ENCODE measurements at regions not wholly inside any gene's neighbourhood (a gene's known extent, or its start where the extent isn't known, plus 50 kb on each side); places are given as distances from the start of the nearest gene placed in this dataset.

DNA sequence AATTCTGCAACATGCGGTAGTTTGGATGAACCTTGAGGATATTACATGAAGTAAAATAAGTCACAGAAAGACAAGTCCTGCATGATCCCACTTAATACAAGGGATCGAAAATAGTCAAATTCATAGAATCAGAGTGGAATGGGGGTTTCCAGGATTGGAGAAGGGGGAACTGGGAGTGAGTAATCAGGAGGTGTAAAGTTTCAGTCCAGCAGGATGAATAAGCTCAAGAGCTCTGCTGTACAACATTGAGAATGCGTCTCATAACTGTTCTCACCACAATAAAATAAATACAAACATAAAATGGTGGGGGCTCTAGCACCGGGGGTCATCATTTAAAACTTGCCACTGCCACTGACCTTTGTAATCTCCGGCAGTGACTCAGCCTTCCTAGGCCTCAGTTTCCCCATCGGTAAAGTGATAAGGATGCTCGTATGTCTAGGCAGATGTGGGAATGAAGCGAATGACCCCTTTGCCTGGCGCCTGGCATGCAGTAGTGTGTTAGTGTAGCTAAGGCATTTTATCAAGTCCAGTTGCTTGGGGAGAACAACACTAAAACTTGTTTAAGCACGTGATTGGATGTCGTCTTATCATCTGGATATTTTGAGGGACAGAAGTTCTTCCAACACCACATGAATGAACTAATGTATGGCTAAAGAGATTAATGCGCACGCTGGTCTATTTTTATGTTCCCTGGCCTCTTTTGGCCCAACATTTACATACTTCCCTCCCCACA, 421.1 kb downstream of the QKI start:
- no peak for DNase-seq (ENCODE audit: low spot score)

- no peak for DNase-seq (ENCODE audit: low spot score)
Observed at GRCh38 chr6:163834226-163834970, 419.9 kb downstream of the QKI start.

DNA sequence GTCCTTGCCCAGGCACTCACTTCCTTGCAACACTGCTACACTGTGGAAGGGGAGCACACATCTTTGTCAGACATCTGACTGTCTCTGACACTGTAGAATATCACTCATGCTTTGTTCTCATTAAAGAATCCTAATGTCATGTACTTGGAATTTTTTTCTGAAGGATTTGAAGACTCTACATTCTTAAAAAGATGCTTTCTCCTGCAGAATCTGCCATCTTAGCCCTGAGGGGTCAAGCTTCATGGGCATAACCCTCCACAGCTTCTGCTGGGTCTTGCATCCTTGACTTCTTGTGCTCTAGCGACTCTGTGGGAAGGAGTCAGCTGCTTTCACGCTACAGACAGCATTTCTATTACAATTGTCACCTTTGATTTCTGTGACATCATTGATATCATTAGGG, 417.2 kb downstream of the QKI start:
- DNase-seq (ENCODE audit: low spot score): no peak

GRCh38 chr6:163830641-163831040, 416.1 kb downstream of the QKI start:
- no peak for DNase-seq (ENCODE audit: low spot score)

DNA sequence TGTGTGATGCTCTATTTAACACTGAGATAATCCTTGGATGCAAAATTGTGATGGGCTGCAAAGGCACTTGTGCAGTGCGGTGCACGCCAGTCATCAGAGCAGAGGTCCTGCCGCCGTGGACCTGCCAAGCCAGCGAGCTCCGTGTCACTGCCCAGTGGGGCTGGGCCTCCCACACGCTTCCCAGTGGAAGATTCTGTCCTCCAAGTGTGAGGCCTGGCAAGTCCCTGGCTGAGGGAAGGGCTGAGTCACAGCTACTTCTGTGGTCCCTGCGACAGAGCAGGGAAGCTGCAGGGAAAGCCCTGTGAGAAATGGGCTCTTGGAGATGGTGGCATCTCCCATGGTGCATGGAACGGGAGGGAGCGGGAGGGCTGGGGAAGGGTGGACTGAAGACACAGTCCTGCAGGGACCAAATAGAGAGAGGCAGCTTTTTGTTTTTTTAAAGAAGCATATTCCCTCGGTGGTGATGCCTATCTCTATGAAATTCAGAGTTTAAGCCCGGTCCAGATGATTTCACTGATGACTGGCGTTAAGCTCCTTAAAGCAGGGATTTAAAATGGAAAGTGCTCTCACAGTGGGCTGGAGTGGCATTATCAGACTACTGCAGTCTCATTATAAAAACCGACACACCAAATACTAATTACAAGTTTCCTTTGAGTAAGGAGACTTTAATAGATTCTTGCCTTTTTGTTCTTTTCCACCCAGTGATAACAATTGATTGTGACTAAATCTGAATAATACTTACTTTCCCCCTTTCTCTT, 413.7 kb downstream of the QKI start:
- no peak for DNase-seq (ENCODE audit: low spot score)

DNA sequence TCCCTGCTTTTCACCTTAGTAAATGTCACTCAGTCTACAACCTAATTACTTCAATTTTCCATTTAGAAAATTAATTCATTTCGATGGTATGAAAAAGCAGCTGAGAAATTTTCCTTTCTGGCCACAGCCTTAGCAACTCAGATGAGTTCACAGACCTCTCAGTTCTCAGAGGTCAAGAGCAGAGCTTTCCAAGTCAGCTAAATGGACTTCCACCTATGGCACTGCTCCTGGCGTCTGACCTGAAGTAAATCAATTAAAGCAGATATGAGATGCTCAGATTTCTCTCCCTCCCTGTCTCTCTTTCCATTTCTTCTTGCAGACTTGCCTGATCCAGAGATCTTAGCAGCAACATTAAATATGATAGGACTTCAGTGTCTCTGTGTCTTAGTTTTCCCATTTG, 412.6 kb downstream of the QKI start:
- DNase-seq (ENCODE audit: low spot score): no peak

DNA sequence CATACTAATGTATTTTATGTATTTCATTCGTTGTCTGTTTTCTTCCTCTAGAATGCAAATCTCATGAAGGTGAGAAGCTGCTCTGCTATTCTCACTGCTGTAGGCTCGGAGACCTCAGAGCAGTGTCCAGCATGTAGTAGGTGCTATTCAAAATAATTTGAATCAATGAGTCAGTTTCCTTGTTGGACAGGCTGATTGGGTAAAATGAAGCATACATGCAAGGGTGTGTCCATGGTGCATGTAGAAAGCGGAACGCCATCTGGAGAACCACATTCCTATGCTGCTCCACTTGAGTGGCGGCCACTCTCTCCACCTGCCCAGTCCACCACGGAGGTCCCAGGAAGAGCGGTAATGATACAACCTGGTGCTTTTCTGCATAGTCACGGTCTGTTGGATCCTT, 412.1 kb downstream of the QKI start:
- no peak for DNase-seq (ENCODE audit: low spot score)

DNA sequence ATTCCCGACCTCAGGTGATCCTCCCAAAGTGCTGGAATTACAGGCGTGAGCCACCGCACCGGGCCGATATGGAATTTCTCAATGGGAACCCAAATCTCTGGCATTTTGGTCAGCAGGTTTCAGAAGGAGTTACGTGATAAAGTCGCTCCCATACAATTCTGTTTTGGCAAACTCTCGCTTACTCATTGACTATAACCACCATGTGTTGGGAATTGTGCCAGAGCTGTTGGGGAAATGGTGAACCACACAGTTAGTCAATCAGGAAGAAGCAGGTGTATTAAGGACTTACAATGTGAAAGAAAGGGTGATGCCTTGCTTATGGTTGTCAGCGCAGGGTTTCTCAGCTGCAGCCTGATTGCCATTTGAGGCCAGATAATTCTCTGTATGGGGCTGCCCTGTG, 410.5 kb downstream of the QKI start:
- DNase-seq (ENCODE audit: low spot score): no peak

DNA sequence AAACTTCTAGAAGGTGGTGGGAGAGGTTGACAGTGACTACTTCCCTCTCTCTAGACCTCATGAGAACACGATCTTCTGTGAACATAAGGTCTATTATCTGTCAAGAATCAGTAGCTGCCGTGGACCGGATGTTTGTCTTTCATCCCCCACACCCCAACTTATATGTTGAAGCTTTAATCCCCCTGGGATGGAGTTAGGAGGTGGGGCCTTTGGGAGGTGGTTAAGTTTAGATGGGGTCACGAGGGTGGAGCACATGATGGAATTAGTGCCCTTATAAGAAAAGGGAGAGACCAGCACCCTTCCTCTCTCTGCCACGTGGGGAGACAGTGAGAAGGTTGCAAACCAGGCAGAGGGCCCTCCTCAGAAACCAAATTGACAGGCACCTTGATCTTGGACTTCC, 409.1 kb downstream of the QKI start:
- no peak for DNase-seq (ENCODE audit: low spot score)

- DNase-seq (ENCODE audit: low spot score): no peak
Observed at GRCh38 chr6:163820745-163821458, 406.4 kb downstream of the QKI start.

DNA sequence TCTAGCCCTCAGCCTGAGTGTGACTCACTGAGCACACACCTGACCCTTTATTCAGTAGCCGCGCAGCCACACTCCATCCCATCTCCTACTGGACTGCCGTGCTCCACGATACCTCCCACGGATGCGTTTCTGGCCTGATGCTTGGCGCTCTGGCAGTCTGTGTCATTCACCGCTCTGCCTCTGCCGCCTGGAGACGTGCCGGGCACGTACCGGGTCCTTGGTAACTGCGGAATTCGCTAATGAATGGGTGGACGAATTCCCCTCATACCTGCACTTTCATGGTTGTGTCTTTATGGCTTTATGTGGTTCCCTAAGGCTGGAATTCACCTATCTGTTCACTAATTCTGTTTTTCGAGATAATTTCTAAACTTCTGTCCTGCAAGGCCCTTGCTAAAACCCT, 405.7 kb downstream of the QKI start:
- DNase-seq (ENCODE audit: low spot score): no peak

- DNase-seq (ENCODE audit: low spot score): no peak
Observed at GRCh38 chr6:163818719-163819118, 404.2 kb downstream of the QKI start.

DNA sequence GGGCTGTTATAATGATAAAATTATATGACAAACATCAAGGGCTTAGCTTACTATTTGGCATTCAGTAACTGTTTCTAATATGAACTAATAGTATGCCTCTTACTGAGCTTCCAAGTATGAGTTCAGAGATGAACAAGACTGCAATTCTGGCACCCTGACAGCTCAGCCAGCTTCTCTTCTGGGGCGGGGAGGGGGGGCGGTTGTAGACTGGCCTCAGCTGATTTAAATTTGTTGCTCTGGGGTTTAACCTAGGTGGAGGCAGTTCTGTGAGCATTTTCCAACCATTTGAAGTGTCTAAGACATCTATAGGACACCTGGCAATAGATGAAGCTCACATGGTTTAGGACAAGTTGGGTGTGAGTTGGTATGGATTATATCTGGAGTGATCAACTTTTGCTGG, 401.9 kb downstream of the QKI start:
- no peak for DNase-seq (ENCODE audit: low spot score)

DNA sequence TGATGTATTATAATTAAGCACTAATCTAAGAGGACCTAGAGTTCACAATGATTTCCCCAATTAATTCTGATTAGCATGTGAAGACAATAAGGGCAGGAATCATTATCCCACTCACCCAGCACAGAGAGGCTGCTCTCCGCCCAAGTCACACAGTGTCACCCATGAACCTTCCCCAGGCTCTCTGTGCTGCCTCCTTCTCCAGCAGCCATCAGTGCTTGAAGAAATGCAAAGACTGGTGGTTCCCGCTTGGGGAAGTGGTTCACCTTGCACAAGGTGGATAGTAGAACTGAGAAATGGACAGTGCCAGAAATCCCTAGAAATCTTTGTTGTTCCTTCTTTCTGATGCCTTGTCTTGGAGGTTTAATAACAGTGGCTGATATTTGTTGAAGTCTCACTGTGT, 401.3 kb downstream of the QKI start:
- no peak for DNase-seq (ENCODE audit: low spot score)

GRCh38 chr6:163814494-163815364, 400.2 kb downstream of the QKI start:
- no peak for DNase-seq (ENCODE audit: low spot score)

DNA sequence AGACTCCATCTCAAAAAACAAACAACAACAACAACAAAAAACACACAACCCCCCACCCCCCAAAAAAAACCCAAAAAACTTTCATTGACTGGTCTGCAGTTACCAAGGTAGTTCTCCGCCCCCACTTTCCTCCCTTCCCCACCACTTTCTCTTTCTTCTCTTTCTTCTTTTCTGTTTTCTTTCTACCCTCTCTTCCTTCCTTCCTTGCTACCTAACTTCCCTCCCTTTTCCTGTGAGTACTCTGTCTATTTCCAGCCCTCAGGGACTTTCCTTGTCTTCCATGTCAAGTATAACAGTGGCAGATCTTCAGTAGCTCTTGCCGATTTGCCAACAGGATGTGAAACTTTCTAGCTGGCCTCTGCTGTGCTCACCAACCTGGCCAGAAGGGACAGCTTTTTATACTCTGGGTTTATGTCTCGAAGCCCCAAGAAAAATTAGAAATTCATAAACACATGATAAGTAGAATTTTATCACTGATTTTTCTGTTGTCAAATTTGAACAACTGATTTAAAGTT, 399.5 kb downstream of the QKI start:
- DNase-seq (ENCODE audit: low spot score): no peak

- DNase-seq (ENCODE audit: low spot score): no peak
Observed at GRCh38 chr6:163811317-163811716, 396.8 kb downstream of the QKI start.

- DNase-seq (ENCODE audit: low spot score): no peak
Observed at GRCh38 chr6:163809364-163809763, 394.8 kb downstream of the QKI start.

DNA sequence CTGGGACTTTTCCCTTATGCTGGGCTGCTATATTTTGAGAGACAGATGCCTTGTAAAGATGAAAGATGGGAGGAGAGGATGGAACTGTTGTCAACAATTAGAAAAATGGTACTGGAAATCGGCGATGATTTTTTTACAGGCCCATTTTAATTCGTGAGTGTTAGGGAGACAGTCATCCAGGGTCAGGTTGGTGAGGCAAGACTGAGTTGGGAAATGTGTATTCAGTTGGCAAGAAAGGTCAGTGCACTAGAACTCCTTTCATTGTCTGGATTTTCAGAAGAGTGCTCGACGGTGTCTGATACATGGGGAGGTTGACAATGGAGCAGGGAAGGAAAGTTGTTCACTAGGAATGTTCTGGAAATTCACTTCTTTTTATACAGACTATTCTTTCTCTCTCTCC, 394.4 kb downstream of the QKI start:
- DNase-seq (ENCODE audit: low spot score): no peak

- no peak for DNase-seq (ENCODE audit: low spot score)
Observed at GRCh38 chr6:163808231-163808630, 393.7 kb downstream of the QKI start.
